ENCODE measurements at regions not wholly inside any gene's neighbourhood (a gene's known extent, or its start where the extent isn't known, plus 50 kb on each side); places are given as distances from the start of the nearest gene placed in this dataset.

DNA sequence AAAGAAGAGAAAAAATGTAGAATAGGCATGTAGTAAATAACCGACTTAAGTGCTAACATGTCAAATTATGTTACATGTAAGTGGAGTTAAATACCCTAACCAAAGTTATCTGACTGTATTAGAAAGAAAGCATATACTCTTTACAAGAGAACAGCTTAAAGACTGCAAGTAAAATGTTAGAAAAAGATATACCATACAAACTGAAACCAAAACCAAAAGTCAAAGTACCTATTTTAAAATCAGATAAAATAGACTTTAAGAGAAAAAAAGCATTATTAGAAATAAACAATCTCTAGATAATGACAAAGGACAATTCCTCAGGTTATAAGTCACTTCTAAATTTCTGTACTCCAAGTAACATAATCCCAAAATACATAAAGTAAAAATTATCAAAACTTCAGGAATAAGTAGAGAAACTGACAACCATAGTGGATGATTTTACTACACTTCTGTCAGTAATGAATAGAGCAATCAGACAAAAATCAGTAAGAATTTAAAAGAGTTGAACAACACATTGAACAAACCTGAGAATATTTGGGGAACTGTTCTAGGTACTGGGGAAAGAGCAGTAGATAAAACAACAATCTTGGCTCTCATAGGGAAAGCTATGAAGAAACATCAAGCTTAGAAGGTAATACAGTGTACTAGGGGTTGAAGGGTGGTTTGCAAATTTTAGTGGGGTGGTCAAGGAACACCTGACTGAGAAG is 127.3 kb downstream of the TBX19 start:
- TF ChIP-seq TAF1 (IDR thresholded peaks at IDR 0.05; ENCODE audit: borderline replicate concordance, insufficient read depth, low read length) (no peak), SIN3A (IDR thresholded peaks at IDR 0.05; ENCODE audit: borderline replicate concordance, insufficient read depth, low read length) (no peak), FOXP2 (optimal IDR thresholded peaks at IDR 0.05; ENCODE audit: borderline replicate concordance, extremely low read depth, extremely low read length, insufficient read depth) (no peak), POLR2AphosphoS5 (IDR thresholded peaks at IDR 0.05; ENCODE audit: low read depth, low read length) (no peak)
- TF ChIP-seq, protein P1, sequence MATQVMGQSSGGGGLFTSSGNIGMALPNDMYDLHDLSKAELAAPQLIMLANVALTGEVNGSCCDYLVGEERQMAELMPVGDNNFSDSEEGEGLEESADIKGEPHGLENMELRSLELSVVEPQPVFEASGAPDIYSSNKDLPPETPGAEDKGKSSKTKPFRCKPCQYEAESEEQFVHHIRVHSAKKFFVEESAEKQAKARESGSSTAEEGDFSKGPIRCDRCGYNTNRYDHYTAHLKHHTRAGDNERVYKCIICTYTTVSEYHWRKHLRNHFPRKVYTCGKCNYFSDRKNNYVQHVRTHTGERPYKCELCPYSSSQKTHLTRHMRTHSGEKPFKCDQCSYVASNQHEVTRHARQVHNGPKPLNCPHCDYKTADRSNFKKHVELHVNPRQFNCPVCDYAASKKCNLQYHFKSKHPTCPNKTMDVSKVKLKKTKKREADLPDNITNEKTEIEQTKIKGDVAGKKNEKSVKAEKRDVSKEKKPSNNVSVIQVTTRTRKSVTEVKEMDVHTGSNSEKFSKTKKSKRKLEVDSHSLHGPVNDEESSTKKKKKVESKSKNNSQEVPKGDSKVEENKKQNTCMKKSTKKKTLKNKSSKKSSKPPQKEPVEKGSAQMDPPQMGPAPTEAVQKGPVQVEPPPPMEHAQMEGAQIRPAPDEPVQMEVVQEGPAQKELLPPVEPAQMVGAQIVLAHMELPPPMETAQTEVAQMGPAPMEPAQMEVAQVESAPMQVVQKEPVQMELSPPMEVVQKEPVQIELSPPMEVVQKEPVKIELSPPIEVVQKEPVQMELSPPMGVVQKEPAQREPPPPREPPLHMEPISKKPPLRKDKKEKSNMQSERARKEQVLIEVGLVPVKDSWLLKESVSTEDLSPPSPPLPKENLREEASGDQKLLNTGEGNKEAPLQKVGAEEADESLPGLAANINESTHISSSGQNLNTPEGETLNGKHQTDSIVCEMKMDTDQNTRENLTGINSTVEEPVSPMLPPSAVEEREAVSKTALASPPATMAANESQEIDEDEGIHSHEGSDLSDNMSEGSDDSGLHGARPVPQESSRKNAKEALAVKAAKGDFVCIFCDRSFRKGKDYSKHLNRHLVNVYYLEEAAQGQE (IDR thresholded peaks at IDR 0.05; ENCODE audit: insufficient read depth in 1 of 2, low read depth in 2 of 2, low read length in 2 of 2) = no peak

DNA sequence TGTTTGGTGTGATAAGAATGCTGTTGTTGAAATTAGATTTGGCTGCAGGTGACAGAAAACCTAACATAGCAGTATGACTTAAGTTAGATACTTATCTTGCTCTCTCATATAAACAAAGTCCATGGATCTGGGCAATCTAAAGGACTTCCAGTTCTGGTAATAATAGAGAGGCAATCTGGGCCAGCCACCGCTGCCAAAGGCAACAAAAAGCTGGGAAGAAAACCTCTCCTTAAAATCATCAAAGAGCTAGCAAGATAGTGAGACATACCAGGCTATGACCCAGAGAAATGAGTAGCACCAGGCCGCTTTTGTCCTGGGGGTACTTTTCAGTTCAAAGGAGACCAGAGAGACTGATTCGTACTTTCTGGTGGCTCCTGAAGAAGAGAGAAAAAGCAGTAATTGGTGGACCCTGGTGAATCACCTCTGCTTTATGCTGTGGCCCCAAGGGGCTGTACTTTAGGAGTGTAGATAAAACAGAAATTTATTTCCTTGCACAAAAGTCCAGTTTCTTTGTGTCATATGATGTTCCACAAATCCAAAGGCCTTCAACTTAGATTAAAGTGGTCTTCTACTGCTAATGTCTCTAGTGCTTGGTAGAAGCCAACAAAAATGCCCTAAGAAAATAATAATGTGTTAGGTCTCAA is 125.4 kb downstream of the TBX19 start:
- TF ChIP-seq FOXP2 (optimal IDR thresholded peaks at IDR 0.05; ENCODE audit: borderline replicate concordance, extremely low read depth, extremely low read length, insufficient read depth) = no peak
- TF ChIP-seq POLR2AphosphoS5 (IDR thresholded peaks at IDR 0.05; ENCODE audit: low read depth, low read length) = no peak
- TF ChIP-seq TAF1 (IDR thresholded peaks at IDR 0.05; ENCODE audit: borderline replicate concordance, insufficient read depth, low read length) = no peak
- TF ChIP-seq, protein P1 (IDR thresholded peaks at IDR 0.05; ENCODE audit: insufficient read depth in 1 of 2, low read depth in 2 of 2, low read length in 2 of 2) = no peak
- no peak for TF ChIP-seq SIN3A (IDR thresholded peaks at IDR 0.05; ENCODE audit: borderline replicate concordance, insufficient read depth, low read length)

DNA sequence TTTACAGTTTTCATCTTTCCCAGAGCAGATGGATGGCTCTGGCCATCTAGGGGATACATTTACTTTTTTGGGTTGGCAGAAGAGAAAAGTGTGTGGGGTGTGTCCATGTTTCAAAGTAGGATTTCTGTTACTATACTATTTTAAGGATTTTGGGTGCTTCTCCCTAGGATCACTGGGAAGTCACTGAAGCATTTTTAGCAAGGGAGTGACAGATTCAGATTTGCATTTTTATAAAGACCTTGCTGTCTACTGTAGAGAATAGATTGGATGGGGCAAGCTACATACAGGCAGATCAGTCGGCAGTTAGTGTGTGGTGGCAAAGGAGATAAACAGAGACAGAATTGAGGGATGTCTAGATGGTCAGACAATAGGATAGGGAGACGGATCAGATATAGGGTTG is 122.5 kb downstream of the TBX19 start:
- TF ChIP-seq TAF1 (IDR thresholded peaks at IDR 0.05; ENCODE audit: borderline replicate concordance, insufficient read depth, low read length) (no peak), FOXP2 (optimal IDR thresholded peaks at IDR 0.05; ENCODE audit: borderline replicate concordance, extremely low read depth, extremely low read length, insufficient read depth) (no peak)

DNA sequence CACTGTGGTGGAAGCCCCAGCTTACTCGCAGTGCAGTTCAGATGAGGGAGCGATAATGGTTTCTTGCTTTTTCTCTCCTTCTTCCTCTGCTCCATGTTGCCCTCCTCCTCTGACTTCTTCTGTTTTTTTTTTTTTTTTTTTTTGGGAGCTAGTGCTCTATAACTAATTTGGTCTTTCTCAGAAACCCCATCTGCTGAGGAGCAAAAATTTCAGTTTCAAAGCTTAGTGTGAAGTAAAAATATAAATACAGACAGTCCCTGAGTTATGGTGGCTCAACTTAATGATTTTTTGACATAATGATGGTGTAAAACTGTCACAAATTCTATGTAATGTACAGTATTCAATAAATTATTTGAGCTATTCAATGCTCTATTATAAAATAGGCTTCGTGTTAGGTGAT is 120.7 kb downstream of the TBX19 start:
- TF ChIP-seq FOXP2 (optimal IDR thresholded peaks at IDR 0.05; ENCODE audit: borderline replicate concordance, extremely low read depth, extremely low read length, insufficient read depth) = no peak
- TF ChIP-seq, protein P1 (IDR thresholded peaks at IDR 0.05; ENCODE audit: insufficient read depth in 1 of 2, low read depth in 2 of 2, low read length in 2 of 2) = no peak
- TF ChIP-seq SIN3A (IDR thresholded peaks at IDR 0.05; ENCODE audit: borderline replicate concordance, insufficient read depth, low read length) = no peak
- no peak for TF ChIP-seq POLR2AphosphoS5 (IDR thresholded peaks at IDR 0.05; ENCODE audit: low read depth, low read length)
- no peak for TF ChIP-seq TAF1 (IDR thresholded peaks at IDR 0.05; ENCODE audit: borderline replicate concordance, insufficient read depth, low read length)

DNA sequence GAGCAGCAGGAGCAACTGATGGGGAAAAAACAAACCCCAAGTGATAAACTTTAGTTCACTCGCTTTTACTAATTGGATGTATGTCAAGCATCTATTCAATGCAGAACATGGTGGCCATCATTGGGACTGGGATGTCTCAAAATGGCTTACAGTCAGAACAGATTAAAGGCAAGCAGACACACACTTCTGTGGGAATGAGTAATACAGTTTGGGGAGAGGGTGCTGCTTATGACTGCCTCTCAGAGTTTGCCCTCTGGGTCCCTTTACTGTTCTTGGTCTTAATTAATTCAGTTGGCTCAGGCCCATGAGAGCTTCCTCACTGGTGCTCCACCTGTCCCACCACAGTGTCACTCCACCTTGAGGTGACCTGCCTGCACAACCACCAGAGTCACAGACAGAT is 119.5 kb downstream of the TBX19 start:
- TF ChIP-seq SIN3A (IDR thresholded peaks at IDR 0.05; ENCODE audit: borderline replicate concordance, insufficient read depth, low read length) (no peak), FOXP2 (optimal IDR thresholded peaks at IDR 0.05; ENCODE audit: borderline replicate concordance, extremely low read depth, extremely low read length, insufficient read depth) (no peak), POLR2AphosphoS5 (IDR thresholded peaks at IDR 0.05; ENCODE audit: low read depth, low read length) (no peak), TAF1 (IDR thresholded peaks at IDR 0.05; ENCODE audit: borderline replicate concordance, insufficient read depth, low read length) (no peak)
- TF ChIP-seq, protein P1 (IDR thresholded peaks at IDR 0.05; ENCODE audit: insufficient read depth in 1 of 2, low read depth in 2 of 2, low read length in 2 of 2) = no peak
